Stimulated activated CD8-positive, alpha-beta memory T cell treated with anti-CD3 and anti-CD28 coated beads, Interleukin-7, amount 100 ng/mL, for 1 hour (primary cell): ENCODE measurements at regions not wholly inside any gene's neighbourhood (a gene's known extent, or its start where the extent isn't known, plus 50 kb on each side); places are given as distances from the start of the nearest gene placed in this dataset.
"Not testable (repeated sequence)": the region's sequence is repeated elsewhere in the genome, so short reads cannot be mapped to it uniquely, and the experiment has no call there.

Experiments
- DNase-seq, 2 donors: peaks; one replicate each; pipeline ENCODE4 v3.0.0-alpha.2; 2020; ENCODE audit warnings: low read depth in 2 of 2

DNA sequence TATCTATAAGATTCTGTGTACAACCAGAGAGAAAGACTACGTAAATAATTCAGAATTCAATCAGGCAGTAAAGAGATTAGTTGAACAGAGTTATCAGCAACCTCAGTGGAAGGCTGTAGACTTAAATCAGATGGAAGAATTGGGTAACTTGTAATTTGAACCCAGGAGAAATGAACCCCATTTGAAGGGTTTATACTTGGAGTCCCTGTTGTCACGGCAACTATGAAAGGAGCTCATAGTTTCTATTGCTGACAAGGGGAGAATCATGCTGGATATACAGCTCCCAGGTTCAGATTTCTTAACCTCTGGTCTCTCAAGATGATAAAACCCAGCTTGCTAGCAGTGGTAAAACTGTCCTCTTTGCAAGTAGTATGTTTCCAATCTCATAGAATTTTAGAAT lies 54.4 kb upstream of the BMP4 start:
- DNase-seq = no peak

DNA sequence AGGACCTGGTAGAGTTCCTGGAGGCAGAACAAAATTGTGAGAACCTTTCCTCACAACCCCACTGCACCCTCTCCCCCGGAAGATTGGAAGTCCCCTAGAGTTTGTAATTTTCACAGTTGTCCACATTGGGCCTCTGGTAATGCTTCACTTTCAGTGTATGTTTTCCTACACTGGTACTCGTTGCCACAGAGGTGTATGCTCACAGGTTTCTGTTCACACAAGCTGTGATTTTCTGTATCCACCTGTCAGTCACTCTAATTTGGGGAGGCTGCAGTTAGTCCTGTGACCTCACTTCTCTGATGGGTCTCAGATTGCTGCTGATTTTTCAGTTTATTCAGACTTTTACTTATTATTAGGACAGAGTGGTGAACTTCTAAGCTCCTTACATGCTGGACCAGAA lies 66.4 kb upstream of the BMP4 start:
- DNase-seq = no peak

DNA sequence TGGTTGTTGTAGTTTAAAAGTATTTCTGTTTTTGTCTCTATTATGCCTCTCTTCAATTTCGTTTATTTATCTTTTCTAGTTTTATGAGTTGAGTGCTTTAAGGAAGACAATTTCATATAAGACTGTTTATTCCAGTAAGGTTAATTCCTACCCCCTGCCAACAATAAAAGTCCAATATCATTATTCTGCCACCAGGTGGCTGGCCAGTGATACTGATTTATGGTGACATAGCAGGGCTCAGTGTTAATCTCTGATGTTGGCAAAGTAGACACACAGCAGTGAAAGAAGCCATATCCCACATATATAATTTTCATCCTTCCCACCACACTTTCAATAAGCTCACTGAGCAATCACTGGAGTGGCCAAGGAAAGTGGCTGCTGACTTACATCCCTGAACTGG lies 69.0 kb upstream of the BMP4 start:
- no peak for DNase-seq

DNA sequence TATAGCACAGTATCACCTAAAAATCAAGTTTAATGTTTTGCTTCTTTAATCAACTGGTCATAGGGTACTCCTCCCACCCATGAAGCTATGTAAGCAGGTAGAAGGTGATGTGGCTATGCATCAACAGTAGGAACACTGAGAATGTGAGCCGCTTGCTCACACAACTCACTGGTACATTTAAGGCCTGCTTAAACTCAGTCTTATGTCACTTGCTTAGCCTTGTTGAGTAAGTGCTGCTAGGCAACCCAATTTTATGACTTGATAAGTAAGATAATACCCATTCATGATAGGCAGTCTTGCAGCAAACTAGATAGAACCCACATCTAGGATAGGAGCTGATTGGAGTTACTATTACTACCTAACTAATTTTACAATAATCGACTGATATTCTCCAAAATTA lies 70.0 kb upstream of the BMP4 start:
- DNase-seq = no peak

DNA sequence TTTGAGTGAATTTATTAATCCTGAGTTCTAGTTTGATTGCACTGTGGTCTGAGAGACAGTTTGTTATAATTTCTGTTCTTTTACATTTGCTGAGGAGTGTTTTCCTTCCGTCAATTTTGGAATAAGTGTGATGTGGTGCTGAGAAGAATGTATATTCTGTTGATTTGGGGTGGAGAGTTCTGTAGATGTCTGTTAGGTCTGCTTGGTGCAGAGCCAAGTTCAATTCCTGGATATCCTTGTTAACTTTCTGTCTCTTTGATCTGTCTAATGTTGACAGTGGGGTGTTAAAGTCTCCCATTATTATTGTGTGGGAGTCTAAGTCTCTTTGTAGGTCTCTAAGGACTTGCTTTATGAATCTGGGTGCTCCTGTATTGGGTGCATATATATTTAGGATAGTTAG lies 74.4 kb upstream of the BMP4 start:
- not testable (repeated sequence) for DNase-seq

DNA sequence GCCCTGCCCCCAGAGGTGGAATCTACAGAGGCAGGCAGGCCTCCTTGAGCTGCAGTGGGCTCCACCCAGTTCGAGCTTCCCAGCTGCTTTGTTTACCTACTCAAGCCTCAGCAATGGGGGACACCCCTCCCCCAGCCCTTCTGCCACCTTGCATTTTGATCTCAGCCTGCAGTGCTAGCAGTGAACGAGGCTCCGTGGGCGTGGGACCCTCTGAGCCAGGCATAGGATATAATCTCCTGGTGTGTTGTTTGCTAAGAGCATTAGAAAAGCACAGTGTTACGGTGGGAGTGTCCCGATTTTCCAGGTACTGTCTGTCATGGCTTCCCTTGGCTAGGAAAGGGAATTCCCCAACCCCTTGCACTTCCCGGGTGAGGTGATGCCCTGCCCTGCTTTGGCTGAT lies 76.7 kb upstream of the BMP4 start:
- DNase-seq = not testable (repeated sequence)

DNA sequence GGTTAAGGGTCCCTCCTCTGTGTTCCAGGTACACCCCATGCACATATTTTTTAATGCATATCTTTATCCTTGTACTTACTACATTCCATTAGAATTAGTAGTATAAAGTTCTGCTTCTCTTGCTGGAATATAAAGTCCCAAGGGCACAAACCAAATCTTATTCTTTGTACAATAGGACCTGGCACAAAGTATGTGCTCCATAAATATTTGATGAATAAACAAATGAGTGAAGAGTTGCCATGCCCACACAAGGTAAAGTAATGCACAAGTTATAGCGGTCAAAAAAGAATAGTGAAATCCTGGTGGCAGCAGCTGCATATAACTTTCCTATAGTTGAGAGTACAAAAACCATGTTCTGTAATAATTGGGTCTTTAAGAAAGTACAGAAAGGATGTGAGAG lies 82.1 kb upstream of the BMP4 start:
- no peak for DNase-seq

DNA sequence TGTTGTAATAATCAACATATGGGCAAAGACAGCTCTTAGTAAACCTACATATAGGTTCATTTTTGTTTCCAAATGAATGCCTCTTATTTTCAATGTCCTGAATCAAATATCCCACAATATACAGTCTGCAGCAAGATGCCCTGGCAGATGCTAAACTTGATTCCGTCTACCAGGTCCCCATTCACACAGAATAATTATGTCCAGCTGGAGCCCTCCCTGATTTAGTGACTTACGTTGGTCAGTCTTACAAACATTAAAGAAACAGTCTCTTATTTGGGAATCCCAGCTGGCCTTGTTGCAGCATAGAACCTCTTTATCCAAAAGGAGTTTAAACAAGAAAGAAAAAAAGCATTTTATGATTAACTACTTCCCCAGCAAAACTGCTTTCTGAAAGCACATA lies 82.7 kb upstream of the BMP4 start:
- no peak for DNase-seq

DNA sequence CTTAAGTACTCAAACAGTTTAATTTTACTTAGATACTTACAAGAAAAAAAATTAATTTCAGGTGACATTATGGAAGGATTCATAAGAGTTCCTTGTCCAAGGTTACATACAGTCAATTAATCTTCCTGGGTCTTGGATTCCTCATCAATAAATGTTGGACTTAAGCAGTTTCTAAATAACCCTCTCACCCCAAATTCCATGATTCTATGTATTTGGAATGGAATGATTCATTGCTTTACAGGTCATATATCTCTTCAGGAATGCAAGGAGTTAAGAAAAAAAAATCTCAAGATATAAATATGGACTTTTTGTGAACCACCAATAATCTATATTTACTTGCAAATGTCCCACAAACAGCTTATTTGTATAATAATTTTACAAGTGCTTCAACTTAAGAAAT lies 84.2 kb upstream of the BMP4 start:
- no peak for DNase-seq

DNA sequence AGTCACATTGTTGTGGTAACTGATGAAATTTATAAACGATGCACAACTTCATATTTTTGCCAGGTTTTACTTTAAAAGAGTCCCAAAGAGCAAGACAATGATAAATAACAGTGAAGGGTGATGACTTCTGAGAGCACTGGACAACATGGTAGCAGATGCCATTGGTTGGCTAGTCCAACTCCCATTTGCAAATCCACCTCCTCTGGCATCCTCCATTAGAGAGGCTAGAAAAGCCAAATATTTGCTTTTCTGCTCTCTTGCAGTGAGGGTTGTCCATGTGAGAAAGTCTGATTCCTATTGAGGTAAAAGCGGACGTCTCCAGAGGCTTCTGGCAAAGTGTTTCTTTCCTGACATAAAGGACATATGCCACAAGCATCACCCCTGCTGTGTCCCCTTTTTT lies 89.6 kb upstream of the BMP4 start:
- no peak for DNase-seq

DNA sequence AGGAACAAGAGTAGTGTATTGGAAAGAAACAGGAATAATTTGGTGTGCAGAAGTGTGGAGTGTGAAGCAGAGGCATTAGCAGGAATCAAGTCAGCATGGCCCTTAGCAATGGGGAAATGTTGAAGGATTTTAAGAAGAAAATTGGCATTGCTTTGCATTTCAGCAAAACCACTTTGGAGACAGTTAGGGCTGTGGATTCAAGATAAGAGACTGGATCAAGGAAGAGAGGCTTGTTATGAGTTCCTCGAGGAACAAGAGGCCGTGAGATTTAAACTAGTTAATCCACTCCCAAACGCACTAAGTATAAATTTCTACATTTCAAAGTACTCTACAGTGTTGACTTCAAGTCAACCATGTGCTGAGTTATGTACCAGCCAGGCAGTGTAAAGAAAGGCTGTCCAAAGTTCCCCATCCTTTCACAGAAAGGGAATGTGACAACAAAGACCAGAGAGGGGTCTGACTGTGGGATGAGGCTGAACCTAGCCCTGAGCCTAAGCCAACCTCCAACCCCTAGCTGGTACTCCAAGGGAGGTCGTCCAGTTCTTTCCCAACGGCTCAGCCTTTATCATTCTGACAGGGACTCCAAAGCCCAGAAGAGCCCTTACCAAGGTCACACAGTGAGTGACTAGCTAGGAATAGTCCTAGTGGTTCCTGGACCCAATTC lies 91.2 kb upstream of the BMP4 start:
- no peak for DNase-seq

DNA sequence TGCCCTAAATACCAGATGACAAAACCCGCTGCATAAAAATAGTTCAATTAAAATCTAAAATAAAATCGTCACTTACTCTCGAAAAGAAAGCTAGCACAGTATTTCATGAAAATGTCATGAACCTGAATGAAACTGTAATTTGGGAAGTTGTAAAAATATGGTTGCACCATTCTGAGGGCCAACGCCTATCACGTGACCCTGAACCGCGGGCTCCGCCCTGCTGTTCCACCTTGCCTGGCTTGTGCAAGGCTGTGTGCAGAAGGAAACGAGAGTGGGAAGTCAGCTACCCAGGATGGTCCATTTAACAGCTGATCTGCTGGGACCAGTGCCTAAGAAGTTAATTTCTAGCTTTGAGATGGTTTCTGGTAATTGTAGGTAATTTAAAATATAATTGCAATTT lies 91.7 kb upstream of the BMP4 start:
- DNase-seq = no peak

DNA sequence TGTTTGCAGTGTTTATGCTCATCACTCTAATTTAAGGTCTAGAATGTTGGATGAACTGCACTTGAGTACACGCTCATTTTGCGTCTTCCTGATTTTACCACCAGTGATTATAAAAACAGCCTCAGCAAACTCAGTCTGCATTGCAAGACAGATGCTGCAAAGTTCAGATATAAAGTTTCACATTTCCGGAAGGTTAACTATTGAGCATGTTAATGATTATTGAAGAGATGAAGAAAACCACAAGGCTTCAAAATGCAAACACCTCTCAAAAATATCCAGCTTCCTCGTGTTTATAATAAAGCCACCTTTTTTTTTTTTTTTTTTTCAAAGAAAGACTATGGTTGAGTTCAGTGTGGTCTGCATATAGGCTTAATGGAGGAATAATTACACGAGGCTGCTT lies 92.1 kb upstream of the BMP4 start:
- DNase-seq = no peak

DNA sequence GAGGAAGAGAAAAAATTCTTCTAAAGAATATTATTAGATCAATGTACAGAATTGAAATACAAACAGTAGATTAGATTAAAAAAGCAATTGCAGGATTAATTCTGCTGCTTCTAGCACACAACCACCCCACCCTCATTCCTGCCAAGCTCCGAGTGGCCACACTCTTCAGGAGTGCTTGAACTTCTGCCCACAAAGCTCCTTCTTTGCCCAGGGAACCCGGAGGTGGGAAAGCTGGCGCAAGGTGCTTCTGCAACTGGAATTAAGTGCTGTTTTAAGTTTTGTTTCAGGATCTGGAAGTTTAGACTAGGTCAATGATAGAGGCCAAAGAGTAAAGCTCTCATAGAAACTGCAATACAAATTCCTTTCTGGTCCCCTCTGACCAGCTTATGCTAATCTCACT lies 94.1 kb upstream of the BMP4 start:
- DNase-seq = no peak

DNA sequence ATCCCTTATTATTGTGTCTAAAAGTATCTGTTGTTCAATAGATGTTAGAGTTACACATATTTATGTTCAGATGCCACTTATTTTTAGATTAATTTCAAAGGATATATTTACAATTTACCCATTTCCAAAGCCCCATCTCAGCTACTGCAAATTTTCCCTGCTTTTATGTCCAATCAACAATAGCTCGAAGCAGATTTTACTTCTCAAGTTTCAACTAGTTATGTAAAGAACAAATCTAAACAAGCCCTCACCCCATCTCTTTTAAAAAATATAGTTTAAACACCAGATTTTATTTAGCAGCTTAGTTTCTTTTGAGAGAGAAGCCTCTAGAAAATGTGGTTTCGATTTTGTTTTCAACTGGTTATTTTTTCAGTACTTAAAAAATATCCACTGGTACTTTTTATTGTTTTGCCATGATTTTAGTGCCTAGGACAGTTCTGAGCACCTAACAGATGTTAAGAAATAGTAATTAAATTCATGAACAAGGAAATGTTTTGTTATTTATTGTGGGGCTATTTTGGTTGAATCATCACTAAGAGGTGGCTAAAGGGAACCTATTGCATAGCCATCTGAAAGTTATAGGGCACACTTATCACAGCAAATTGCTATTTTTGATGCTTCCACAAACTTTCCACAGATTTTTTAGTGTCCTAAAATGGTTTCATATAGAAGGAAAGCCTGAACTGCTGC lies 96.2 kb upstream of the BMP4 start:
- no peak for DNase-seq

DNA sequence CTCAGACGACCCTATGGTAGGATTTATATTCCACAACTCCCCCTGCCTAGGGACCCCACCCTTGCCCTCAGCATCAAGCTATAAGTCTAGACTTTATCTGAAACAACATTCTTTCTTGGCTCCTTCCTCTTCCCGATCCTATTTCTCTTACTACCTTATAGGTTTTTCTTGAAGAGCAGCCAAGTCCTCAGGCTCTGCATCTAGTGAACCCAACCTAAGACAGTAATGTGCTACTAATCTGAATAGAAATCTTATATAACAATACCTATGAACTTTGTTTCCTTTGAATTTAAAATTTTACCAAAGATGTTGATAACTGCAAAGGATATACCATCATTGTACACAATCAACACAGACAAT lies 96.7 kb upstream of the BMP4 start:
- DNase-seq = no peak

DNA sequence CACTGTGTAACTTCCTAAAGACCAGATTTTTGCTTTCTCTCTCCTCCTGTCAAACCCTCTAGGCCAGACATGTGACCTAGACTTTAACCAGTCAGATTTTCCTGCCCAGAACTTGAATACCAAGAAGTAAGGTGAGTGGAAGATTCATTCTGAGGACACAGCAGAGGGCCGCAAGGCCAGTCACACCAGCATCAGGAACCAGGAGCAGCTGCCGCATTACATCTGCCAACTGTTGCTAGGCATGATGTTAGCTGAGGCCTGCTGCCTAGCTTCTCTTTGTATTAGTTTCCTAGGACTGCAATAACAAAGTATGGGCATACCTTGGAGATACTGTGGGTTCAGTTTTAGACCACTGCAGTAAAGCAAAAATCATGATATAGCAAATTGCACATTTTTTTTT lies 101.9 kb upstream of the BMP4 start:
- DNase-seq = no peak

DNA sequence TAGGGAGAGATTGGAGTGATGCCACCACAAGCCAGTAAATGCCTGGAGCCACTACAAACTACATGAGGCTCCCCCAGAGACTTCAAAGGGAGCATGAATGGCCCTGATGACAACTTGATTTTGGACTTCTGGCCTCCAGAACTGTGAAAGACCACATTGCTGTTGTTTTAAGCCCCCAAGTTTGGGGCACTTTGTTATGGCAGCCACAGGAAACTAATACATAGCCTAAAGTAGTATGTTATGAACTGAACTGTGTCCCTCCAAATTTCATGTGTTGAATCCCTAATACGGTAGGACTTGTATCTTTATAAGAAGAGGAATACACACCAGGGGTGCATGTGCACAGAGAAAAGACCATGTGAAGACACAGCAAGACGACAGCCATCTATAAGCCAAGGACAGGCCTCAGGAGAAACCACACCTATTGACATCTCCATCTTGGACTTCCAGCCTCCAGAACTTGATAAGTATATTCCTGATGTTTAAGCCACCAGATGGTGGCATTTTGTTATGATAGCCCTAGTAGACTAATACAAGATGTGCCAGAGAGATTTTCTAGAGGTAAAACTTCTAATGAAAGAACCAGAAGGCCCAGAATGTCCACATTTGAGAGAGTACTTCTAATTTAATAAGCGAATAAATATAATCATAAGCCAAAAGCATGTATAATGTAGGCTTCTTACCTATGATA lies 127.1 kb upstream of the BMP4 start:
- no peak for DNase-seq

DNA sequence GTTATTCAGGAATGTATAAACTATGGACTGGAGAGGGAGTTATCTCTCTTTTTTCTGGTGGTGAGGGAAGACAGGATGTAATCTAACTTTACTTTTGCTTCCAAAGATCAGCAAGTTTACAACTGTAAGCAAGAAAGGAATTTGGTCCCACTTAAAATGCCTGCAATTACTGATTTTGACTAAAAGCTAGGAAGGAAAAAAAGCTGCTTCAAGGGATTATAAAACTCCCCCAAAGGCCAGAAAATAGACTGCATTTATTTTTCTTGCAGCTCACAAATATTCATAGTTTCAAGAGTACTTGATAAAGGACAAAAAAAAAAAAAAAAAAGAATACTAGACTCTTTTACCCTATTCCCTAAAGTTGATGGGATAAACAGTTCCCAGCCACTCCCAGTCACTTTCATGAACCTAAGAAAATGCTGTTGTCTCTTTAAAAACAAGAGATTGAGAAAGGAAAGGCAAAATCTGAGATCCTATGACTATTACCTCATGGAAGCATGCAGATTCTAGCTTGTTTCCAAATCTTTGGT lies 128.7 kb upstream of the BMP4 start:
- DNase-seq = no peak

DNA sequence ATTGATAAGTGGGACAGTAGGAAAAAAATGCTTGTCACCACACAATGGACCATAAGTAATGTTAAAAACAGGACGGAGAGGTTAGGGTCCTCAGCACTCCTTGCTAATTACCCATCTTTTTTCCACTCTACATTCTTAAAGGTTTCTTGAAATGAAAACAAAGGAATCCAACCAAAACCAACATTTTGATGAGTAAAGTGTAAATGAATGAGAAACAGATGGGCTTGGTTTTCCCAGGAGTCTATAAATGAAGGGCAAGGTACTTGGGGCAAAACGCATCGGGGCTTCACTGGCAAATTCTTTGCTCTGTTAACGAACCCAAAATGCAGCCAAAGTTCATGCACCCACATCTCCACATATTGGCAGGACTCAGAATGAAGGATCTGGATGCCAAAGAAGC lies 129.2 kb upstream of the BMP4 start:
- no peak for DNase-seq

DNA sequence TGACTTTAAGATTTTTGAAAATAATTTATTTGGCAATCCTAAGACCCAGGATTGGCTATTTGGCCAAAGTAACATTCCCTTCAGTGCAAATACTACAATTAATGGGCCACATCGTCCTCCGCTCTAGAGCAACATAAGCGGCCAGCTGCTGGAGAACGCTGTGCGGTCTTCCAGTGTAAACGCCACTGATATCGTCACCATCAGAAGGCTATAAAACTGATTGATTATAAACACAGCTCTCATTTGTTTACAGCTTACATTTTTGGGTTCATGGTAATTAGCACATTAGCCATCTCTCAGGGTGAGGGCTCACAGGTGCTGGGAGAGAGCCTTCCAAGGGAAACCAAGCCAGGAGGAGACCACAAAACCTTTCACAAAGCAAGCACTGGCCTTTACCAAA lies 130.1 kb upstream of the BMP4 start:
- DNase-seq = no peak

DNA sequence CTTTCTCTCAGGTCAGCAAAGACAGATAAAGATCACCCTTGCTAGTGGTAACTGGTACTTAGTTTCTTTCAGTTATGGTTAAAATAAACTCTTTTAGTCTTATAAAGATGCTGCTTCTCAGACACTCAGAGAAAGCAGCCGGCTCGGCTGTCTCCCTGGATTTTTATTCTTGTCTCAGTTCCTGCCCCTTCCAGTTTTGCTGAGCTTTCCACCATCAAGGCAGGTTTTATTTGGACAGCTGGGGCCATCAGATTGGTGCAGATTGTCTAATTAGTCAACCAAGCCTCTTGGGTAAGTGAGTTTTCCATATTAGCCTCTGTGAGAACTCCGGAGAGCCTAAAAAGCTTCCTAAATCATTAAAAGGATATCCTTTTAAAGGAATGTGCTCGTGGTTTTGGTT lies 130.8 kb upstream of the BMP4 start:
- DNase-seq = no peak

DNA sequence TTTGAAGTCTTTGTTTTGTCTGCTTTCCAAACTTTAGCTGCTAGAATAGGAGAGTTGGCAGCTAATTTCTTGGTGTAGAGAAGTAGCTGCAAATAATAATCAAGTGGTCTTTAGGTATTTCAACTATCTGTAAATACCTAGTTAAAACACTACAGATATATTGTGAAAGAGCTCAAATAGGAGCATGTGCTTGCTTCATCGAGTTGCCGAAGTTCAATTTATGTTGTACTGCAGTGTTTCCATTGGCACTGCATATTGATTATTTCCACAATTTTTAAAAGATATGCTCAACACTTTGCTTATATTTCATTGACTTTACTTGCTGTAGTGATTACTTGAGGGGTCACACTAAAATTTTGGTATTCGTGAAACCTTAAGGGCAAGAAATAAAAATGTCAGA lies 131.6 kb upstream of the BMP4 start:
- DNase-seq = no peak
